MM.1S (cell line): ENCODE measurements at regions not wholly inside any gene's neighbourhood (a gene's known extent, or its start where the extent isn't known, plus 50 kb on each side); places are given as distances from the start of the nearest gene placed in this dataset.

Source experiments
- DNase-seq: peaks from one replicate; pipeline ENCODE4 v3.0.0-alpha.2; 2015
- H2AFZ ChIP-seq: fragments of 300-600 bp; sonication (generic); 2 replicates; pipeline ENCODE4 v1.6.0; 2016; ENCODE audit warnings: antibody characterized with exemption, low read length
- H3F3A ChIP-seq: fragments of 300-600 bp; sonication (generic); 2 replicates; pipeline ENCODE4 v1.6.1; 2016; ENCODE audit warnings: mild to moderate bottlenecking, antibody characterized with exemption, low read length, moderate library complexity, mixed read lengths; ENCODE audit not compliant: insufficient read depth
- H3K27ac ChIP-seq: fragments of 300-600 bp; sonication (generic); 2 replicates; pipeline ENCODE4 v1.5.1; 2016; ENCODE audit warnings: mild to moderate bottlenecking, low read length
- H3K27me3 ChIP-seq: fragments of 300-600 bp; sonication (generic); replicated peaks from 2 replicates; pipeline ENCODE4 v1.6.0; 2016; ENCODE audit warnings: low read length; ENCODE audit not compliant: insufficient read depth
- H3K36me3 ChIP-seq: fragments of 300-600 bp; sonication (generic); replicated peaks from 2 replicates; pipeline ENCODE4 v1.6.1; 2016; ENCODE audit warnings: mild to moderate bottlenecking, low read length, mixed read lengths; ENCODE audit not compliant: insufficient read depth
- H3K4me1 ChIP-seq: fragments of 300-600 bp; sonication (generic); 2 replicates; pipeline ENCODE4 v1.6.1; 2016; ENCODE audit warnings: low read length, mixed read lengths
- H3K4me2 ChIP-seq: fragments of 300-600 bp; sonication (generic); 2 replicates; pipeline ENCODE4 v1.6.0; 2016; ENCODE audit warnings: low read depth, low read length
- H3K4me3 ChIP-seq: fragments of 300-600 bp; sonication (generic); 2 replicates; pipeline ENCODE4 v1.5.1; 2016; ENCODE audit warnings: low read length, mixed read lengths
- H3K79me2 ChIP-seq: fragments of 300-600 bp; sonication (generic); 2 replicates; pipeline ENCODE4 v1.6.1; 2016; ENCODE audit warnings: mixed run types, low read length, mixed read lengths
- H3K9ac ChIP-seq: fragments of 300-600 bp; sonication (generic); 2 replicates; pipeline ENCODE4 v1.6.1; 2016; ENCODE audit warnings: low read length, mixed read lengths
- H3K9me2 ChIP-seq: fragments of 300-600 bp; sonication (generic); replicated peaks from 2 replicates; pipeline ENCODE4 v1.6.1; 2016; ENCODE audit warnings: mild to moderate bottlenecking, low read length, mixed read lengths; ENCODE audit not compliant: insufficient read depth
- H3K9me3 ChIP-seq: fragments of 300-600 bp; sonication (generic); replicated peaks from 2 replicates; pipeline ENCODE4 v1.6.1; 2016; ENCODE audit warnings: mild to moderate bottlenecking, low read length, mixed read lengths; ENCODE audit not compliant: insufficient read depth
- H4K20me1 ChIP-seq: fragments of 300-600 bp; sonication (generic); 2 replicates; pipeline ENCODE4 v1.6.1; 2016; ENCODE audit warnings: mild to moderate bottlenecking, low read length, moderate library complexity, mixed read lengths; ENCODE audit not compliant: insufficient read depth
- EZH2 ChIP-seq: fragments of 300-600 bp; sonication (generic); optimal IDR thresholded peaks from 2 replicates; pipeline ENCODE3; 2017; ENCODE audit warnings: low read depth, mild to moderate bottlenecking, antibody characterized with exemption, low read length, mixed read lengths
- EZH2phosphoT487 ChIP-seq: fragments of 300-600 bp; sonication (generic); IDR thresholded peaks from 2 replicates; pipeline ENCODE4 v1.6.1; 2018; ENCODE audit warnings: antibody characterized with exemption, low read length
- TF ChIP-seq, protein P1 (sequence below): fragments of 300-600 bp; sonication (generic); IDR thresholded peaks from 2 replicates; pipeline ENCODE4 v1.5.1; 2016; ENCODE audit warnings: antibody characterized with exemption, low read length, mixed read lengths

GRCh38 chr2:107607473-107607872 lies 219.2 kb upstream of the RGPD4 start:
- DNase-seq, result no peak
- Histone ChIP-seq H3K9me3 (no peaks in the 10 kb centered on the region), H4K20me1 (no peaks in the 10 kb centered on the region), H3K9me2 (no peaks in the 10 kb centered on the region), H2AFZ (no peak overlapping the region), H3K4me1 (no peaks in the 10 kb centered on the region), H3K27me3 (no peaks in the 10 kb centered on the region), H3F3A (no peaks in the 10 kb centered on the region), H3K79me2 (no peaks in the 10 kb centered on the region), H3K36me3 (no peaks in the 10 kb centered on the region), H3K9ac (no peak overlapping the region), H3K27ac (no peak overlapping the region), H3K4me2 (no peak overlapping the region), H3K4me3 (no peak overlapping the region)
- TF ChIP-seq, protein P1, sequence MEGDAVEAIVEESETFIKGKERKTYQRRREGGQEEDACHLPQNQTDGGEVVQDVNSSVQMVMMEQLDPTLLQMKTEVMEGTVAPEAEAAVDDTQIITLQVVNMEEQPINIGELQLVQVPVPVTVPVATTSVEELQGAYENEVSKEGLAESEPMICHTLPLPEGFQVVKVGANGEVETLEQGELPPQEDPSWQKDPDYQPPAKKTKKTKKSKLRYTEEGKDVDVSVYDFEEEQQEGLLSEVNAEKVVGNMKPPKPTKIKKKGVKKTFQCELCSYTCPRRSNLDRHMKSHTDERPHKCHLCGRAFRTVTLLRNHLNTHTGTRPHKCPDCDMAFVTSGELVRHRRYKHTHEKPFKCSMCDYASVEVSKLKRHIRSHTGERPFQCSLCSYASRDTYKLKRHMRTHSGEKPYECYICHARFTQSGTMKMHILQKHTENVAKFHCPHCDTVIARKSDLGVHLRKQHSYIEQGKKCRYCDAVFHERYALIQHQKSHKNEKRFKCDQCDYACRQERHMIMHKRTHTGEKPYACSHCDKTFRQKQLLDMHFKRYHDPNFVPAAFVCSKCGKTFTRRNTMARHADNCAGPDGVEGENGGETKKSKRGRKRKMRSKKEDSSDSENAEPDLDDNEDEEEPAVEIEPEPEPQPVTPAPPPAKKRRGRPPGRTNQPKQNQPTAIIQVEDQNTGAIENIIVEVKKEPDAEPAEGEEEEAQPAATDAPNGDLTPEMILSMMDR, result no peak
- no peak for TF ChIP-seq EZH2phosphoT487

GRCh38 chr2:107615039-107615438 lies 211.7 kb upstream of the RGPD4 start:
- no peaks in the 10 kb centered on the region for H3K9me2 ChIP-seq
- H3K27me3 ChIP-seq, result no peaks in the 10 kb centered on the region
- H2AFZ ChIP-seq, result no peak overlapping the region
- H3K36me3 ChIP-seq, result no peaks in the 10 kb centered on the region
- H3F3A ChIP-seq, result no peaks in the 10 kb centered on the region
- TF ChIP-seq, protein P1, result no peak
- TF ChIP-seq EZH2 (no peak), EZH2phosphoT487 (no peak)
- no peaks in the 10 kb centered on the region for H3K9me3 ChIP-seq
- no peak overlapping the region for H3K9ac ChIP-seq
- H3K4me3 ChIP-seq, result no peak overlapping the region
- no peaks in the 10 kb centered on the region for H4K20me1 ChIP-seq
- no peak for DNase-seq
- no peak overlapping the region for H3K27ac ChIP-seq
- no peaks in the 10 kb centered on the region for H3K4me1 ChIP-seq
- H3K79me2 ChIP-seq, result no peaks in the 10 kb centered on the region
- no peak overlapping the region for H3K4me2 ChIP-seq

DNA sequence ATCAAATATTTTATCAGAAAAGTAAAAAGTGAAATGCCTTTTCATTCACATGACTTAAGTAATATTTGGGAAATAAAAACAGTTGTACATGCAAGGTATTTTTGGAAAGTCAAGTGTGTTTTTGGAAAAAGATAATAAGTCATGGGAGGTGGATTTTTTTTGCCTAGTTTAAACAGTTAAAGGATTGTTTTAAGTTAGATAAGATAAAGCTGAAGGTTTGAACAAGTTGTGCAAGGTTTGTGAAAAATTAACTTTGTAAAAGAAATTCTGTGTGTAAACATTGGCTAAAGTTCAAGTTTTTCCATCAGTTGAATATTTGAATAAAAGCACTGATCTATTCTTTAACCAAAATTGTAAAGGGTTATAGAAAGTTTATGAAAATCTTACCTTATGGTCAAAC lies 207.9 kb upstream of the RGPD4 start:
- Histone ChIP-seq H3K79me2 (no peaks in the 10 kb centered on the region), H3K4me2 (no peak overlapping the region), H2AFZ (no peak overlapping the region), H3K9me3 (no peaks in the 10 kb centered on the region), H3K27ac (no peak overlapping the region), H3K27me3 (no peaks in the 10 kb centered on the region), H3F3A (no peaks in the 10 kb centered on the region), H3K4me1 (no peaks in the 10 kb centered on the region), H3K4me3 (no peak overlapping the region), H3K9ac (no peak overlapping the region), H3K36me3 (no peaks in the 10 kb centered on the region), H4K20me1 (no peaks in the 10 kb centered on the region), H3K9me2 (no peaks in the 10 kb centered on the region)
- TF ChIP-seq, protein P1, result no peak
- TF ChIP-seq EZH2phosphoT487, result no peak
- TF ChIP-seq EZH2, result no peak
- DNase-seq, result no peak
